Memory B cell (primary cell): ENCODE measurements at regions not wholly inside any gene's neighbourhood (a gene's known extent, or its start where the extent isn't known, plus 50 kb on each side); places are given as distances from the start of the nearest gene placed in this dataset.
"Not testable (repeated sequence)": the region's sequence is repeated elsewhere in the genome, so short reads cannot be mapped to it uniquely, and the experiment has no call there.

ENCODE experiments used
- ATAC-seq: fragments of 150-1000 bp; cut with Tn5 transposase; 2 replicates; pipeline ENCODE4 v1.10.0; 2021; ENCODE audit warnings: low read depth, mild to moderate bottlenecking, moderate library complexity
- DNase-seq, 2 donors: peaks; one replicate each; pipeline ENCODE4 v3.0.0; 2022; ENCODE audit warnings: low spot score in 2 of 2
- H3K27ac Mint-ChIP-seq: one replicate; pipeline ENCODE4 v1.8.0; 2022; ENCODE audit warnings: mild to moderate bottlenecking, moderate library complexity, mixed read lengths
- H3K27me3 Mint-ChIP-seq: one replicate; pipeline ENCODE4 v1.8.0; 2022; ENCODE audit warnings: mixed read lengths
- H3K36me3 Mint-ChIP-seq: one replicate; pipeline ENCODE4 v1.8.0; 2022; ENCODE audit warnings: mild to moderate bottlenecking, mixed read lengths
- H3K4me1 Mint-ChIP-seq: one replicate; pipeline ENCODE4 v1.8.0; 2022; ENCODE audit warnings: mixed read lengths
- H3K4me3 Mint-ChIP-seq: one replicate; pipeline ENCODE4 v1.8.0; 2022; ENCODE audit warnings: mild to moderate bottlenecking, moderate library complexity, mixed read lengths
- H3K9me3 Mint-ChIP-seq: one replicate; pipeline ENCODE4 v1.8.0; 2022; ENCODE audit warnings: mixed read lengths

DNA sequence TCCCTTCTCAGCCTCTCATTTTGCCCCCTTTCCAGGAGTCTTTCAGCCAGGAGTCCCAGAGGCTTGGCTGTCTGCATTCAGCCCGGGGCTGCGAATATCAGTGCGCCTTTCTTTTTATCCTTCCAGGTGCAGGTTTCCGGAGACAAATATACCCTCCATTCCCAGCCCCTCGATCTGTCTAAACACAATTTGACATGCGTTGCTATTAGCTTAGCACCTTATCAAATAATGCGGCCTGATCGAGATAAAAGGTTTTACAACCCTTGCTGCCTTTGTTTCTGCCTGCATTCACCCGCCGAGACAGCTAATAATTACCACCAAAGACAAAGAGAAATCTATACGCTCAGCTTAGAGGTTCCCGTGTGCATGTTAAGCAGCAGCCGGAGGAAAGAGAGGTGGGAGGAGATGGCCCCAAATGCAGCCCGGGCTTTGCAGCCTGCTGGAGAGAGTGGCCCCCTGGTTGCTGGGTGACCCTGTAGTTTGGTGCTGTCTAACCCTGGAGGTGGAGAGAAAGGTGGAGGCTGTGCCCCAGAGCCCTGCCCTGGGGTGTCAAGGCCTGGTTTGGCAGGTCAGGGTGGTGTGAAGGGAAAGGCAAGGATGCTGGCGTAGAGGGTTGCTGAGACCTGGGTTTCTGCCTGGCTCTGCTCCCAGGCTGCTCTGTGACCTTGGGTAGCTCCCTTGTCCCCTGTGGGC is 185.3 kb downstream of the RPS24 start:
- H3K9me3 Mint-ChIP-seq, result no peaks in the 10 kb centered on the region
- no peak overlapping the region for H3K27ac Mint-ChIP-seq
- H3K36me3 Mint-ChIP-seq, result no peaks in the 10 kb centered on the region
- ATAC-seq, result no peak
- no peak for DNase-seq
- no peaks in the 10 kb centered on the region for H3K4me1 Mint-ChIP-seq
- H3K4me3 Mint-ChIP-seq, result no peak overlapping the region
- H3K27me3 Mint-ChIP-seq, result peaks cover 35% of the 10 kb centered on the region

DNA sequence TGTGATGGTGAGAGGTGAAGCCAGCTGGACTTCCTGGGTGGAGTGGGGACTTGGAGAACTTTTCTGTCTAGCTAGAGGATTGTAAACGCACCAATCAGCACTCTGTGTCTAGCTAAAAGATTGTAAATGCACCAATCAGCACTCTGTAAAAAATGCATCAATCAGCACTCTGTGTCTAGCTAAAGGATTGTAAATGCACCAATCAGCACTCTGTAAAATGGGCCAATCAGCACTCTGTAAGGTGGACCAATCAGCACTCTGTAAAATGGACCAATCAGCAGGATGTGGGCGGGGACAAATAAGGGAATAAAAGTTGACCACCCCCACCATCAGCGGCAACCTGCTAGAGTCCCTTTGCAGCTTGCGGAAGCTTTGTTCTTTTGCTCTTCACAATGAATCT is 185.9 kb downstream of the RPS24 start:
- H3K9me3 Mint-ChIP-seq, H3K27ac Mint-ChIP-seq, ATAC-seq, H3K4me1 Mint-ChIP-seq, H3K4me3 Mint-ChIP-seq, H3K36me3 Mint-ChIP-seq, DNase-seq: not testable (repeated sequence)
- peaks cover 31% of the 10 kb centered on the region for H3K27me3 Mint-ChIP-seq

DNA sequence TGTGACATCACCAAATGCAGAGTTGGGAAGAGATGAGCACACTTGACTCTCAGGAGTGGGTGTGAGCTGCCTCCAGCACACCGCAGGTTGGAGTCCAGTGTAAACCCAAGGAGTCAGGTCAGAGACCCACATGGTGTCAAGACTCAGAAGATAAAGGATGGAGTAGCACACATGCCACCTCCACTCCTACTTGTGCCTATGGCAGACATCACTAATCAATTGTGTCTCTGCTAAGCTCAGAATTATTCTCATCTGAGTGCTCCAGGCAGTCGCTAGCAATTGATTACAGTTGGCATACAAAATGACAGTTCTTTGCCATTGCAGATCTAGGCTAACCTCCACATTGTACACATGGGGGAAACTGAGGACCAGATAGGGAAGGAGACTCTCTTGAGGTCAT is 187.1 kb downstream of the RPS24 start:
- DNase-seq (no peak), ATAC-seq (no peak)
- Mint-ChIP-seq H3K9me3 (no peaks in the 10 kb centered on the region), H3K27me3 (peaks cover 23% of the 10 kb centered on the region), H3K27ac (no peak overlapping the region), H3K36me3 (no peaks in the 10 kb centered on the region), H3K4me1 (no peaks in the 10 kb centered on the region), H3K4me3 (no peak overlapping the region)

DNA sequence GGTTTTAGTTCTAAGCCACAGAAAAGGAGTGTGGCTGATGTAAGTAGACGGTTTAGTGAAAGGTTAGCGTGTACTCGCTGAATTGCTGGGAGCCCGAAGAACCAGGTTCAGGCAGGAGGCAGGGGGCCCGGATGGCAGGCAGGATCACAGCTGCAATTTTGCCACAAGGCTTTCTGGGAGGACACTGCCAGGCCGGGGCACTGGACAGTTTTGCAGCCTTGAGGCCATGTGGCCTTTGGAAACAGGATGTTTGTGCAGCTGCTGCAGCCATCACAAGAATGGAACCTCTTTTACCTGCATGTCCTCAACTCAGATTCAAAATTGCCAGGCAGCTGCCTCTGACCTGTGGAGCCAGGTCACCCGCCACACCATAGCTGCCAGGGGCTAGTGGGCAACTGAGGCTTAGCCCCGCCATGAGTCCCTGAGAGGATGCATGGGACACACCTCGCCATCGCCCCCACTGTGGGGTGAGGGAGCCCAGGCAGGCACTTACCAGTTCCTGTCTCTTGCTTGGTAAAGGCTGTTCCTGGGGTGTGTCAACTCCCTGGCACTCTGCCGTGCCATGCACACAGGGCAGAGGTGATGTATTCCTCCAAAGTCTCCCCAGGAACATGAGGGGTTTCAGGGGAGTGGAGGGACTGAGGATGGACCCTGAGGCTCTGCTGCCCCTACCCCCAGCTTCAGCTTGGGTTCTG is 188.6 kb downstream of the RPS24 start:
- H3K36me3 Mint-ChIP-seq, result no peaks in the 10 kb centered on the region
- ATAC-seq, result no peak
- no peak overlapping the region for H3K27ac Mint-ChIP-seq
- H3K27me3 Mint-ChIP-seq, result peaks cover 24% of the 10 kb centered on the region
- no peaks in the 10 kb centered on the region for H3K4me1 Mint-ChIP-seq
- H3K4me3 Mint-ChIP-seq, result no peak overlapping the region
- no peak for DNase-seq
- no peaks in the 10 kb centered on the region for H3K9me3 Mint-ChIP-seq

DNA sequence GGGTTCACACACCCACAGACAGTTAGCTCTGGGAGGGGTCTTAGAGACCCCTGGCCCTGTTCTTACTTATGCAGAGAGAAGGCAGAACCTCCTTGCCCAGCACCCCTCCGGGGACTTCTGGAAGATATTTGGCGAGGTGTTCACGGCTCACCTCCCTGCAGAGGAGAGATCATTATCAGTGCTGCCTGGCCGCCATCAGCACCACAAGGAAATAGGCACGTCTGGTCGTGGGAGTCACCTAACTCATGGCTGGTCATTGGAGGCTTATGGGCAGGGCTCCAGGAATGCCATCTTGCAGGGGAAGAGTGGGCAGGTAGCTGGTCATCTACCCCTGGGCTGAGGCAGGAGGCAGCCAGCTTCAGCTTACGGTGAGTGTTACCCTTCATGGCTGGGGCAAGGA is 189.4 kb downstream of the RPS24 start:
- ATAC-seq, result no peak
- Mint-ChIP-seq H3K36me3 (no peaks in the 10 kb centered on the region), H3K27ac (no peak overlapping the region), H3K9me3 (no peaks in the 10 kb centered on the region), H3K27me3 (peaks cover 20% of the 10 kb centered on the region), H3K4me1 (no peaks in the 10 kb centered on the region), H3K4me3 (no peak overlapping the region)
- DNase-seq, result no peak

DNA sequence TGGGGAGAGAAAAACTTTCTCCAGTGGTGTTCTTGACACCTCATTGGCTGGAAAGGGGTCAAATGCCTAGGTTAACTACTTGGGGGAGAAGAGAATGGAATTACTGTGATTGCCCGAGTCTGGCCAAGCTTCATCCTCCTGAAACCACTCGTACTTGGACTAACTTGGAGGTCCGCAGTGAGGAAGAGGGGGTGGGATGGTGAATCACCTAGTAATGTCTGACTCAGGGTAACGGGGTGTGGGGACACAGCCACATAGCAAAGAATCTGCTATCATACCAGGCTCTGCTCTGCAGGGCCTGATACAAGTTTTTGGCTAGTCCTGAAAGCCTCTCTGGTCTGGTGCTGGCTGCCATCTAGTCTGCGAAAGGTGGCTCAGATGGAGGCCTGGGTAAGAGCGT is 190.9 kb downstream of the RPS24 start:
- H3K27me3 Mint-ChIP-seq, result peaks cover 14% of the 10 kb centered on the region

DNA sequence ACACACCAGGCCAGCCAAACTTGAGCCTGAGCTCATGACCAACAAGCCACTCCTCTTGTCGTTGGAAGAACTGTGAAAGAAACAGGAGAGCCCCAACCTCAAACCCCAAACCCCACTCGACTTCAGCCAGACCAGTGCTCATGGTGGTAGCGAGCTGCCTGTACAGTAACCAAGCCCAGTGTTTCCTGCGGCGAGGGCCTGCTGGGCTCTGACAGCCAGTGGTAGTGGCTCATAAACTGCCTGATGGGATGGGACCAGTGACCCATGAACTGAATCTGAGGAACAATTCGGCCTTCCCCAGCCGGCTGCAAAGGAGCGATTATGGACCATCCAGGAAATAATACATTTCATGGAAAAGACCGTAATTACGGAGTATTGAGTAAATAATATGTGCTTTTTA is 191.9 kb downstream of the RPS24 start:
- Mint-ChIP-seq H3K27me3 (peaks cover 18% of the 10 kb centered on the region), H3K4me3 (no peak overlapping the region), H3K9me3 (peaks cover 2% of the 10 kb centered on the region), H3K36me3 (no peaks in the 10 kb centered on the region), H3K27ac (no peak overlapping the region), H3K4me1 (no peaks in the 10 kb centered on the region)
- ATAC-seq (no peak), DNase-seq (no peak)

More for the DNA sequence above, 190.9 kb downstream of the RPS24 start:
- Mint-ChIP-seq H3K9me3 (no peaks in the 10 kb centered on the region), H3K36me3 (no peaks in the 10 kb centered on the region), H3K4me1 (no peaks in the 10 kb centered on the region), H3K27ac (no peak overlapping the region), H3K4me3 (no peak overlapping the region)
- ATAC-seq (no peak), DNase-seq (no peak)

DNA sequence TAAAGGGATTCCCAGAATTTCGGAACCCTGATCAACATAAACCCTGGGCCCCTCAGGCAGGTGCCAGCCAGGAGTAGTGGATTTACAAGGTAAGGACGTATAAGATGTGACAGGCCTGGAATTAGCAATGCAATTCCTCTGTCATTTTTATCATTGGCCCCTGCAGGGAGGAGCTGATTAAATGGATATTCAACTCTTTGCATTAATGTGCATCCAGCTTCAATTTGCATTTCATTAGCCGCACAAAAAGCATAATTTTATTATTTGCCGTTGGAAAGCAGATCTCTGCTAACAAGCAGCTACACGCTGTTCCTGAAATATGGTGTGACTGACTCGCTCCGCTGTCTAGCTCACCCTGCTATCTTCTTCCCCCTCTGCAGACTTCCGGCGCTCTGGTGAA is 195.8 kb downstream of the RPS24 start:
- Mint-ChIP-seq H3K4me3 (no peak overlapping the region), H3K27ac (no peak overlapping the region), H3K27me3 (peaks cover 13% of the 10 kb centered on the region), H3K36me3 (no peaks in the 10 kb centered on the region), H3K4me1 (no peaks in the 10 kb centered on the region), H3K9me3 (peaks cover 2% of the 10 kb centered on the region)
- no peak for DNase-seq
- no peak for ATAC-seq

DNA sequence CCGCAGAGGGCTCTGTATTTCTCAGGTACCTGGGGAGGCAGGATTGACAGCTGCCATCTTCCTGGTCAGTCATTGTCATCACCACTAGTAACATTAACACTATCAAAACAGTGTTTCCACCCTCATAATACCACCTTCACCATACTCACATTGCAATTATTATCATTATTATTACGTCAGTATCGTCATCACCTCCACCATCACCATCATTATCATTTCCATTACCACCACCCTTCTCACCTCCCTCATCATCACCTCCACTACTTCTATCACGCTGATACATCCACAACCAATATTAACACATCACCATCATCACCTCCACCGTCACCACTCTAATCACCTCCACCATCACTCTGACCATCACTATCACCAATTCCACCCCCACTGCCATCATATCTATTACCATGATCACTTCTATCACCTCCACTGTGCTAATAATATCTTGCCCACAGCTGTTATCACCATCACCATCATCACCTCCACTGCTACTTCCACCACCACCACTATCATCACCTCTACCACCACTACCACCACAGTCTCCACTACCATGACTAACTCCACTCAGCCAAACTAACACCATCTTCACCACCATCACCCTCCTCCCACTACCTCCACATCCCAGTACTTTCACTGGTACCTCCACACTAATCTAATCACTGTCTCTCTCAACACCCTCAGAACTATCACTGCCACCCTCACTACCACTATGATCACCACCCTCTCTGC is 196.4 kb downstream of the RPS24 start:
- Mint-ChIP-seq H3K4me1 (no peaks in the 10 kb centered on the region), H3K4me3 (no peak overlapping the region), H3K9me3 (peaks cover 2% of the 10 kb centered on the region), H3K27me3 (peaks cover 14% of the 10 kb centered on the region), H3K27ac (no peak overlapping the region), H3K36me3 (no peaks in the 10 kb centered on the region)
- ATAC-seq (no peak), DNase-seq (no peak)

DNA sequence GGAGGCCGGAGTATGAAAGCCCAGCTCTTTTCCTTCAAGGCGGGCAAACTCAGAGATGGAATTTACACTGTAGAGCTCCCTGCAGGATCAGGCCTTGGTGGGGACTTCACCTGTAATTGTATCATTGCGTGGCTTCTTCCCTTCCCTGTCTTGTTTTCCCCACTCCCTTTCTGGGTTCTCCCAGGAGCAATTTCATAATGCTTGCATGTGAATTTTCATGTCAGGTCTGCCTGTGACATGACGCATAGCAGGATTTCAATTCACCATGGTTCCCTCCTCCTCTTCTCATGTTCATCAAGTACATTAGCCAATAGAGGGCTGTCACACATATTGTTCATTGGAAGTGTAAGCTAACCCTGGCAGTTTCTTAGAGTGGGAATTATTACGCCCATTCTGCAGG is 197.7 kb downstream of the RPS24 start:
- no peak overlapping the region for H3K4me3 Mint-ChIP-seq
- no peak overlapping the region for H3K27ac Mint-ChIP-seq
- H3K27me3 Mint-ChIP-seq, result peaks cover 18% of the 10 kb centered on the region
- ATAC-seq (no peak), DNase-seq (no peak)
- H3K4me1 Mint-ChIP-seq, result no peaks in the 10 kb centered on the region
- no peaks in the 10 kb centered on the region for H3K36me3 Mint-ChIP-seq
- peaks cover 2% of the 10 kb centered on the region for H3K9me3 Mint-ChIP-seq

DNA sequence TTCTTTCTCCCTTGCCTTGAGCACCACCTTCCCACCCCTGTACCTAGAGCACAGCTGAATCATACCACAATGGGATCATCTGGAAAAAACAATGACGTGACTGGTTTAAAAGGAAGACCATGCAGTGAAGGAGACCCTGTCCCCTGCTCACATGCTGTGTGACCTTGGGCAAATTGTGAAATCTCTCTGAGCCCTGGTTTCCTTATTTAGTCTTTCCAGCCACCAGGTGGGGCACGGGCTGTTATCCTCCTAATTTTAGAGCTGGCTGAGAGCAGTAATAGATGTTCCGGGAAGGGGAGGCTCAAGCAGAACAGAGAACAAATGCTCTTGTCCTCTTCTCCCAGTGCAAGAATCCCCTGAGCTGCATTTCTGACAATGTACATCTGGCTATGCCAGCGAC is 198.3 kb downstream of the RPS24 start:
- ATAC-seq (no peak), DNase-seq (no peak)
- H3K27ac Mint-ChIP-seq, result no peak overlapping the region
- no peaks in the 10 kb centered on the region for H3K36me3 Mint-ChIP-seq
- H3K4me3 Mint-ChIP-seq, result no peak overlapping the region
- no peaks in the 10 kb centered on the region for H3K4me1 Mint-ChIP-seq
- peaks cover 14% of the 10 kb centered on the region for H3K27me3 Mint-ChIP-seq
- H3K9me3 Mint-ChIP-seq, result peaks cover 2% of the 10 kb centered on the region

DNA sequence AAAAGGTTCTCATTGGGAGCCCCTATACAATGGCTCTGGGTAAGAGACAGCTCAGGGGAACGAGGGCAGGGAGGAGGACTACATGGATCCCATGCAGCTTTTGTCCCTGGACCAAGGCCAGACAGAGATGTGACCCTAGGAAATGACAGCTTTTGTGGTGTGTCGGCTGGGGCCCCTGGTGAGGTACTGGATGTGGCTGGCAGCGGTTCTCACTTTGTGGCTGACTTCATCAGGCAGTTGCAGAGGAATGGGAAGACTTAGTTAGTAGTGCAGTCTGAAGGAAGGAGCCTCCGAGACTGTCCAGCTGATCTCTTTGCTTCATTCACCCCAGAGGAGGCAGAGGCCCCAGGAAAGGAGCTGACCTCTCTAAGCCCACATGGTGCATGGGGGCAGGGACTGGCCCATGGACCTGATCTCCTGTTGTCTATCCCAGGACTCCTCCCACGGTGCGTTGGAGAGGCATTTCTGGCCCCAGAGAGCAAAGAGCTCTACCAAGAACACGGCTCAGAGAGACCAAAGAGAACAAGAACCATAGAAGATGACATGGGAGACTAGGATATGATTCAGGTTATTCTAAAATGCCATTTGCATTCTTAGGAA is 202.9 kb downstream of the RPS24 start:
- Mint-ChIP-seq H3K27ac (no peak overlapping the region), H3K27me3 (peaks cover 7% of the 10 kb centered on the region), H3K4me3 (no peak overlapping the region), H3K4me1 (no peaks in the 10 kb centered on the region), H3K9me3 (no peaks in the 10 kb centered on the region), H3K36me3 (no peaks in the 10 kb centered on the region)
- ATAC-seq (no peak), DNase-seq (no peak)

DNA sequence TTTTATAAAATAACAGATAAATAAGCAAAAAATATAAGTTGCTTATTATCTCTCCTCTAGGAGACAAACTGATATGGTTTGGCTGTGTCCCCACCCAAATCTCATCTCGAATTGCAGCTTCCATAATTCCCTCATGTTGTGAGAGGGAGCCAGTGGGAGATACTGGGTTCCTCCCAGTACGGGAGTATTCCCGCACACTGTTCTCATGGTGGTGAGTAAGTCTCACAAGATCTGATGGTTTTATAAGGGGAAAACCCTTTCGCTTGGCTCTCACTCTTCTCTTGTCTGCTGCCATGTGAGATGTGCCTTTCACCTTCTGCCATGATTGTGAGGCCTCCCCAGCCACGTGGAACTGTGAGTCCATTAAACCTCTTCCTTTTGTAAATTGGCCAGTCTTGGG is 204.3 kb downstream of the RPS24 start:
- not testable (repeated sequence) for H3K27ac Mint-ChIP-seq, H3K4me1 Mint-ChIP-seq, DNase-seq, ATAC-seq, H3K4me3 Mint-ChIP-seq, H3K27me3 Mint-ChIP-seq, H3K9me3 Mint-ChIP-seq, H3K36me3 Mint-ChIP-seq

DNA sequence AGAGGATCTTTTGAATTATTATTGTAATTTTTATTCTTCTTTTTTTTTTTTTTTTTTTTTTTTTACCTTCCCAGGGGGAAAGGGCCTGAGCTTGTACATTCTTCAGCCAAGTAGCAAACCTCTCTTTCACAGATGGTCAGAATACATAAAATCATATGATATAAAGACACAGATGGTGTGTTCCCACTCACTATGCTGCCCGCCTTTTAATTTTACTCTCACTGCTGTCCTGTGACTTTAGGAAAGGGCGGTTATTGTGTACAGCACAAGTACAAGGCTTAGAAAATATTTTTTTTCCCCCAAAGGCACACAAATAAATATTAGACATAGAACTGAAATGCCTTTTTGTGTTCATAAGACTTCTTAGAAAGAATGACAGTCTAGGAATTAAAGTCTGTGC is 213.6 kb downstream of the RPS24 start:
- H3K36me3 Mint-ChIP-seq, result peaks cover 3% of the 10 kb centered on the region
- no peak overlapping the region for H3K4me3 Mint-ChIP-seq
- H3K27me3 Mint-ChIP-seq, result peaks cover 14% of the 10 kb centered on the region
- ATAC-seq, result no peak
- no peak overlapping the region for H3K27ac Mint-ChIP-seq
- H3K9me3 Mint-ChIP-seq, result peaks cover 4% of the 10 kb centered on the region
- no peak for DNase-seq
- H3K4me1 Mint-ChIP-seq, result peaks cover 24% of the 10 kb centered on the region
